G401.6 (cell line): ENCODE measurements at regions not wholly inside any gene's neighbourhood (a gene's known extent, or its start where the extent isn't known, plus 50 kb on each side); places are given as distances from the start of the nearest gene placed in this dataset.

ENCODE experiments used
- FAIRE-seq: peaks from 2 replicates; lab custom pipeline; 2012; peaks lifted over from hg19 to GRCh38; lab: Jason Lieb, UNC

DNA sequence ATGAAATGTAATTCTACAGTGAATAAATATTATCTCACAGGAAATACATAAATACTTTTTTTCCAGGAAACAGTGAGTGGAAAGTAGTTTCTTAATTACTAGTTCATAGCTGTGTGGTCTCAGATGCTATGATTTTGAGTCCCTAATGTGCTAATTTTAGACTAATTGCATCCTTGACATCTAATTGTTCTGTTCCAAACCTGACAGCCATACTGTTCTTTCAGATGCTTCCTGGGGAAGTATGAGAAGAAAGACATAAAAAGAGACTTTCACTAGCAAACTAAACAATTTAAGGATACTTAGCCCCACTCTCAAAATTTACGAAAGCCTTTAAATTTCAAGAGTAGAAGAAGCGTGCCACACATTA lies 350.9 kb upstream of the CDH20 start:
- no peak for FAIRE-seq

DNA sequence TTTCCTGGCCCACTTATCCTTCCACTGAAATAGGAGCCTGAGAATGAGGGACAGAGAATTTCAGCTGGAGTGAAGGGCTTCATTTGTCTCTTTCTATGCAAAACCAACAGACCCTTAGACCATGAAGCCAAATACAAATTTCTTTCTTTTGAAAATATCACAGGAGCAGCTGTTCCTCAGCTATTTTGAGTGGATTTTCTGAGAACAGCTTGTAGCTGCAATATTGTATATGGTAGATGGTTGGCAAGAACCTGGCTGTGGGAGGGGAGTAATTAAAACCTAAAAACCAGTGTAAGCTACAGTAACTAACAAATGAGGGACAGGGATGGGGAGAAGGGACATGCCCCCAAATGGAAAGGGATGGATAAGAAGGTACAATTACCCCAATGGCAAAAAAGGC lies 350.3 kb upstream of the CDH20 start:
- no peak for FAIRE-seq

DNA sequence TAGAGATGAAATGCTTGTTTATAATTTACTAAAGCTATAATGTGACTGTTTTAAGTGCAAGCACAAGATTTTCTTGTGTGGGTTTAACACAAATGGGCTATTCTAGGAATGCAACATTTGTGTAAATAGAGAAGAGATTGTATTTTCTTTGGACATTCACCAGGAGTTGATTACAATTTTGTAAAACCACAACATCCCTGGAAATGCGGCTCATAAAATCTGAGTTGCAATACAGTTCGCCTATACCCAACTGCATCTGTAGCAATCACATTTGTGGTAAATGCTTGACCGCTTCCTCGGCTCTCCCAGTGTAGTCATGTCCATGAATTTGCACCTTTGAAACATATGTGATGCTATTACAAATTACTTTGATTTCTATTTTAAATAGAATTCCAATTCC lies 348.7 kb upstream of the CDH20 start:
- FAIRE-seq, result no peak

DNA sequence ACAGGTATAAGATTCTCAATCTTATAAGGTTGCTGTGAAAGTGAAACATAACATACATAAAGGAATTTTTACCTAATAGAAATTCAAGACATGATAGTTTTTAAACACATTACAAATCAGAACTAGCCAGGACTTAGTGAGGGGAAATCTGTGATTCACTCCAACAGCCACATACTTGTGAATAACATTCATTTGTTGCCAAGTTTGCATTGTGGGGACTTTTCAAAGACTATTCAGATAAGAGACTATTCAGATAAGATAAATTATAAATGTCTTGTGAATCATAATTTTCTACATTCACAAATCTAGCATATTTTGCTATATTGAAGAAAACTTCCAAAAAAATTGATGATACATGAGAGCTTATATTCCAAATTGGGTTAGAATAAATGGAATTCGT lies 345.3 kb upstream of the CDH20 start:
- FAIRE-seq, result no peak

DNA sequence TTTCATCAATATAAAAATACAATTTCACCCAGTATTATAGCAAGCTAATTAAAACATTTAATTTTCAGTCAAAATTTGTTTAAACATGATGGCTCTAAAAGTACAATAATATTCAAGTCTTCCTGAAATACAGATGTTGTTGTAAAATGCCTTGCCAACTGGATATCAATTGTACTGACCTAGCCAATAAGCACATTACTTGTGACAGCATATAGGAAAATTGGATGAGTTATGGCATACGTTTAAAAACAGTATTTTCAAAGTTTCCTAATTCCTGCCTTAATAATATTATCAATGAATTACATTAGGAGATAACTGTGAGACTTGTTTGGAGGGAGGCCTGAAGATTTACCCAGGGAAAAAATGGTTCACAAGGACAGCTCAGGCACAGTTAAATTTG lies 336.9 kb upstream of the CDH20 start:
- FAIRE-seq, result no peak

DNA sequence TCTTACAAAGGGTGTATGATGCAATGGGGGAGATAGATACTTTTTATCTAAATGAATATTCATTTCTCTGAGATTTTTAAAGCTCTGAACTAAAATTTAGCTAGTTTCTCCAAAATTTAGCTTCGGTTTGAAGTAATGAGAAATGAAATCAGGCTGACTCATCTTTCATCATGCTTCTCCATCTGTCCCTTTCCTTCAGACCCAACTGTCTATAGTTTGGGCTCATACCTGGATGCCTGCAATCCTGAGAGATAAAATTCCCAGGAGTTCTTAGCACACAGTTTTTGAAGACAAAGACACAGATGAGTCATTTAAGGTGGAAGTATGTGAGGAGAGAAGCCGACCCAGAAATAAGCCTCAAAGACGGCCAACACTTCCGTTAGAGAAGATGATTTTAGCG lies 336.4 kb upstream of the CDH20 start:
- no peak for FAIRE-seq

DNA sequence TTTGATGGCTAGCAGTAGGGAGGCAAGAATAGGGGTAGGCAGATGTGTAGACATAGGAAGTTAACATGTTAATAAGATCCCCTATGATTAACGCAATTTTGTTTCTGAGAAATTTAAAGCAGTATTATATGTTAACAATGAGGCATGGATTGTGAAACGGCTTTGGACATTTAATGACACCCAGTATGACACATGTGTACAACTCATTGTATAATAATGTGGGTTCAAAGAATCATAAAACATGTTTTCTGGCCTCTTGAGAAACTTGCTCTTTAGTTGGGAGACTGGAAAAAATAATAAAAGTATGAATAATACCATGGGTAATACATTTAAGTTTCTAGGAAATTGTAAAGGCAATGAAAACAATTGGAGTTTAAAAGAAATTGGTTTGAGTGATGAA lies 332.1 kb upstream of the CDH20 start:
- FAIRE-seq, result no peak

DNA sequence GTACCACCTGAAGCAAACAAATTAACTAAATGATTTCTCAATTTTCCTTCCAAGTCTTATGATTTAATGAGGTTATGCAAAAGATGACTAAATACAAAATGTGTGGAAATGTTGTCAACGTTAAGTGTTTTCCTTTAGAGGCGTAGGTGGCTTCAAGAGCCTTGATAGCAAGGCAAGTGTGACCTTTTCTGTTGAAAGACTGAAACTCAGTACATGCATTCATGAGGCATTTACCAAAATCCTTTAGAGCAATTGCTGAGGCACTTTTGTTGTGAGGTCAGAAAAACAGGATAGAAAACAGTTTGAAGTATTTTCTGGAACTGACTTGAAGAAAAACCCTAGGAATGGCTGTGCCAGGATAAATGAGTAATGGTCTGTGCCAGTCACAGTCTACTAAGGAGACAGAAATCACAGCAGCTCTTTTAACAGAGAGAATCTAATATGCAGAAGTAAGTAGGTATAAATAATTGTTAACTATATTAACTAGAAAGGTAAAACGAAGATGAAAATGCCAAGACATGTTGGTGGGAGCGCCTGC lies 326.5 kb upstream of the CDH20 start:
- no peak for FAIRE-seq

DNA sequence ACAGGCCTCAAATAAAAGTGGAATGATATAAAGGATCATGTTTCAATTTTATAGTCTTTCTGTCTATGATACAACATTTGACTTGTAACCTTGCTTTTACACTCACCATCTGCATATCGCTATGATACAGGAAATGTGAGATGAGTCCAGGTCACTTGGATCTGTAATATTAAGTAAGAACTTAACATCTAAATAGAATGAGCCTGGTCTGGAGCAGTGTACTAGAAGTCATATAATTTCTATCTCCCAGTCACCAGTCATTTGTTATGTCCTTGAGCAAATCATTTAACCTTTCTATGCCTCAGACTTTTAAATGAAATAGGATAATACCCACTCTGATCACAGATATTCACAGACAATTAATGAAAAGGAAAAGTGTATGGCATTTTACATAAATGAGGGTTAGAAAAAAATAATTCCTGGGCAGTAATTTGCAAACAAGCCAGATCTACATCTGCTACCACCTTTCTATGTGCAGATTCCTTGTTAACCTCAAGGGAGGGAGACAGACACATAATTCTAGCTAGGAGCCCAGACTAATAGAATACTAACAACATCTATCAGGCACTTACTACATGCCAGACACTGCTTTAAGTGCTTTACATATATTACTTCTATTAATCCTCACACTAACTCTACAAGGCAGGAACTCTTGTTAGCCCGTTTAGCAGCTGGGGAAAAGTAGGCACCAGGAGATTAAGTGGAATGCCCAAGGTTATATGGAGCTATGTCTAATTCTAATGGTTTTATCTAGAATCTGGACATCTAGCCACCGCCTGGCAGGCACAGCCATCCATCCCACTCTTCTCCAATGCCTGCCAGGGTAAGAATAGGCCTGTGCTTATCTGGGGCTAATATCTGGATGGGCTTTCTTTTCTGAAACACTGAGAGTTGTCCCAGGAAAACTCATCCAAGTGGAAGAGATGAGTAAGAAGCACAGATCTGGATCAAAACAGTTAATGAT lies 313.6 kb upstream of the CDH20 start:
- FAIRE-seq, result no peak

DNA sequence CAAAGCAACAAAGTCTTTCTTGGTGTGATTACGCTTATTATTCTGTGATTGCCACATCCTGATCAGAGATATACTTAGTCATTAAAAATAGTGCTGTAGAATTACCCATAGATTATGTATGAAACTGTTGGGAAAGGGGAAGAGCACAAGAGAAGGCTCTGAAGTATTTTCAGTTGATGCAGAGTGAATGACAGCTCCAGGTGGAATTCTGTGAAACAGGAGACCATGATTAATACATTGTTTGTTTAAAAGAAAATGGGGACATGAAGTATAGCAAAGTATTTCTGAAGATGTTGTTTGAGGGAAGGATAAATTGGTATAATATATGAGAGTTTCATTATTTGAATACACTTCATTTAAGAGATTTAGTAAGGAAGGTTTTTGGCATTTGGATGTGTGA lies 307.6 kb upstream of the CDH20 start:
- FAIRE-seq, result no peak

DNA sequence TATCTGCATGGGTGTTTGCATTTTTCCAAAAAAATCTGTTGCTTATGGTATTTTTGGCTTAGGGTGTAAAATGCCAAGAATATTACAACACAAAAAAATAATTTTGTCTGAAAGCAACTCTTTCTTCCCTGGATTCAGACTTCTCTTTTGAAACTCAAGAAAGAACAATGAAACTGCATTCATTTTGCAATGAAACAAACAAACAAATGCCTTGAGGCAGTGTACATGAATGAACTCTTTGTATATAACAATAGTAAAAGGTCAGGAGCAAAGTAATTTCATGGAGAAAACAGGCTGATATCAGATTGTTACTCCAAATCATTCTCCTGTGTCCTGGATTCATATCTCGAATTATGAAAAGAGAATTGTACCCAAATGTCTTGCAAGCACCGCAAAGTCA lies 301.6 kb upstream of the CDH20 start:
- no peak for FAIRE-seq

DNA sequence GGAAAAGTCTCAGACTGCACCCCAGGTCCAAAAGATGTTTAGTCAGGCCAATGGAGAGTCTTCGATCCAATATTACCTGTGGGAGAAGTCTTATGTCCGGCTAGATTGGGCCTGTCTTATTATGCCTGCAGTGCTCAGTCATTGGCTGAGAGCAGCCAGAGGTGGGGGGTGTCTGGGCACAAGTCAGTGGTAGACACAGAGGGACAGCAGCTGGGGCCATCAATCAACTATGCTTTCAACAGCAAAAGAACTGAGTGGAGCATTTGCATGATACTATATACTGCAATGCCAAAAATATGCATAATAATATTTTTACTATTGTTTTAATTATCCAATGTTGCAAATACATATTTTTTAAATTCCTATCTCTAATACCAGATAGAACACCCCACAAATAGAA lies 298.6 kb upstream of the CDH20 start:
- no peak for FAIRE-seq

DNA sequence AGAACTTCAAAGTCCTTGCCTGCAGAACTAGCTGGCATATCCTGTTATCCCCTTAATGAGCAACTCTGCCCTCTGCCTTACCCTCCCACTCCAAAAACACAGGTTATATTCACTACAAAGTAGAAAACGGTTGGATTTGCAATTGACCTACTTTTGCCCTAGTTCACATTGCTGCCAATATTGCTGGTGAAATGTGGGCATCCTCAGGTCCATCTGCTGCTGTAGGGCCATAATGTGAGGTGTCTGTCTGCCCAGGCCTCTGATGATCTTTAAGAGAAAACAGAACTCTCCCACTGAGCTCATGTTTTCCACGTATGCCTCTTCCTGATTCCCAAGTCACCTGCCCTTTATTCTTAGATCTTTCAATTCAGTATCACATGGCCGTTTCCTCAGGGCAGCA lies 294.0 kb upstream of the CDH20 start:
- FAIRE-seq, result no peak

DNA sequence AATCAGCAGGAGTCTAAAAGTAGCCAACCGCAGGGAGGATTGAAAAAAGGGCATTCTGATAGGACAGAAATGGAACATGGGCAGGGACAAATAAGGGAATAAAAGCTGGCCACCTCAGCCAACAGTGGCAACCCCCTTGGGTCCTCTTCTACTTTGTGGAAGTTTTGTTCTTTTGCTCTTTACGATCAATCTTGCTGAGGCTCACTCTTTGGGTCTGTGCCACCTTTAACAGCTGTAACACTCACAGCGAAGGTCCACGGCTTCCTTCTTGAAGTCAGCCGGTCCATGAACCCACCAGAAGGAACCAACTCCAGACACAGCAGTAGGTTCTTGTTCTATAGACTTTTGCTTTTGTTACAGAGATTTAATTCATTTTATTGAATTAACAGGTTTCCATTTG lies 285.4 kb upstream of the CDH20 start:
- no peak for FAIRE-seq

DNA sequence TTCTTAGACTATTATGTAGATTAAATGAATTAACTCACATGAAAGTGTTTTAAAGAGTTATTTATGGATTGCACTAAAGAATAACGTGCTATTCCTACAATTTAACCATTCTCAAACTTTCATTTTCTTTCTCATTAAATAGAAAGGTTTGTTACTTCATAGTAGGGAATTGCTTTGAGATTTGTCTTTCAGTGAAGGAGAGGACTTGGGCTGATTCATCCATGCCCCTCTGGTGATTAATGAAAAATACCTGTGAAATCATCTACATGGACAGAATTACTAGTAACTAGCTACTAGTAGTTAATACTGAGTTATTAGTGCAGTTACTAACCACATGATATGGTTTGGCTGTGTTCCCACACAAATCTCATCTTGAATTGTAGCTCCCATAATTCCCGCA lies 275.8 kb upstream of the CDH20 start:
- FAIRE-seq, result no peak

DNA sequence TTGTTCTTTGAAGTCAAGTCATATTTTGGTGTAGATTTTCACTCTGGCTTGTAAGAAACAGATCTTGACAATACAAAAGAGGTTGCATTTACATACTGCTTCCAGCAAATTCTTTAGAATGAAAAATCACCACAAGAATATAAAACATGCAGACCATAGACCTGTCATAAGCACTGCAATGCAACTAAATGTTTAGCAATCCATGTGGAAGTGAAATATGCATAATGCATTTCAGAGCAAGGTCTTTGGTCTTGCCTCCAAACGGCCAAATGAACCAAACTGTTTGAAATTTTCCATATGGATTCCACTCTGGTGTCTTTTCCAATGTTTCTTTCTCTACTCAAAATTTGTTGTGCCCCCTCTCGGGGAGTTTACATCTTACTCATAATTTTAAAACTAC lies 271.0 kb upstream of the CDH20 start:
- FAIRE-seq, result no peak

DNA sequence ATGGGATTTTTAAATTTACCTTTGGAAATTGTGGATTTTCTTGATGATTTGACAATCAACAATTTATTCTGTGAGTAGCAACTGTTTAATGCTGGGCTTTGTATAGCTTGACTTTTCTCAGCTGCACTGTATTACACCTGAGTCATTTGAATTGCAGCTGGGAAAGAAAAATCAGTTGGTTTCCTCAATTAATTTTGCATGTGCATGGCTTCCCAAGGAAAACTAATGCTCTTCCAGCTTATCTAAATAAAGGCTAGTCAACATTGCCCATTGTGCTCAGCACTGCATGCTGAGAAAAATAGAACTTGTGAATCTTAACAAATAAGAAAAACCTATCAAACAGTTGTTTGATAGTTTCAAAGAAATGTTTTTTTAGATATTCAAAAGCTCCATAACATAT lies 268.3 kb upstream of the CDH20 start:
- no peak for FAIRE-seq

DNA sequence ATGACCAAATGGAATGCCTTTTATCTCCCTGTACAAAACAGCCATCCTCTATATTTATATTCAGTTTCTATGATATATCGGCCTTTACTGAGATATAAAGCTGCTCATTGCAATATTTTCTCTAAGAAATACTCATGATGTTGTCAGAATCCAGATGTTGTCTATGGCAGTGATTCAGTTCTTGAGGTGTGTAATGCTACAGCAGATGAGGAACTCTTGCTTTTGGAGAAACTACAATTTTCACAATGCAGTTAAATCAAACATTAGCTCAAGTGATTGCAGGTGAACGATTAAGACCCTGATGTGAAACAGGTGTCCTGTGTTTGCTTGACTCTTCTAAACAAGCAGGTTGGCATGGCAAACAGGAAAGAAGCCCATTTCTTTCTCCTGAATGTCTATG lies 256.2 kb upstream of the CDH20 start:
- FAIRE-seq, result no peak

DNA sequence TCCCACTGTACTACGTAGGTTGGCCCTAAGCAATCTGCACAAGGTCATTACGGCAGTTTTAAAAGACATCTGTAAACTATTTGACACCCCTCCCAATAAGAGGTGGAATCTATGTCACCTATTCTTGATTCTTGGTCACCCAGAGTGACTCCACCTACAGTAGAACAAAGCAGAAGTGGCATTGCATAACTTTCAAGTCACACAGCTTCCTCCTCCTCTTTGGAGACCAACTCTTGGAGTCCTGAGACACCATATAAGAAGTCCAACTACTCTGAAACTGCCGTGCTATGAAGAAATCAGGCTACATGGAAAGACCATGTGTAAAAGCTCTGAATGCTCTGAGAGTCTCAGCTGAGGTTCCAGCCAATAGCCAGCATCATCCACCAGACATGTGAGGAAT lies 253.5 kb upstream of the CDH20 start:
- no peak for FAIRE-seq

DNA sequence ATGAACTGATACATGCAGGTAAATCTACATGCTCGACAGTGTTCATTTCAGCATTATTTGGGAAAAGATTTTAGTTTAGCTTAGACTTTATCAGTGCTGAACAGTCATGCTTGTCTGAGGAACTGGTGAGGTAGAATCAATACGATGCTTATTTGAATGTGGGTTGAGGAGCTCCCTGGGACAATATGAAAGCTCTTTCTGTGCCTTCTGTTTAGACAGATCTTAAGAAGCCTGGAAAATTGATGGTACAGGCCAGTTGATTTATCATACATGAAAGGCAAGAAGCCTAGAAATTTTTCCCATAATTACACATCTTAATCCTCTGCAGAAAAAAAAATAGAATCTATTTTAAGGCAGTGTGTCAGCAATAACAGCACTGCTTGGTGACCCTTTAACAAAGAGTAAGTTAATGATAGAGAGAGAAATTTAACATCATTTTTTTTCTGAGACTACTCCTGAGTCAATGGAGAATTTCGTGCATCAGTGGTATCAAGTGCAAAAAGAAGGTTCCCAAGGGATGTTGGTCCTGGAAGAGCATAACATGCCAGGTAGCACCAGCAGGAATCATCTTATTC lies 252.2 kb upstream of the CDH20 start:
- no peak for FAIRE-seq

DNA sequence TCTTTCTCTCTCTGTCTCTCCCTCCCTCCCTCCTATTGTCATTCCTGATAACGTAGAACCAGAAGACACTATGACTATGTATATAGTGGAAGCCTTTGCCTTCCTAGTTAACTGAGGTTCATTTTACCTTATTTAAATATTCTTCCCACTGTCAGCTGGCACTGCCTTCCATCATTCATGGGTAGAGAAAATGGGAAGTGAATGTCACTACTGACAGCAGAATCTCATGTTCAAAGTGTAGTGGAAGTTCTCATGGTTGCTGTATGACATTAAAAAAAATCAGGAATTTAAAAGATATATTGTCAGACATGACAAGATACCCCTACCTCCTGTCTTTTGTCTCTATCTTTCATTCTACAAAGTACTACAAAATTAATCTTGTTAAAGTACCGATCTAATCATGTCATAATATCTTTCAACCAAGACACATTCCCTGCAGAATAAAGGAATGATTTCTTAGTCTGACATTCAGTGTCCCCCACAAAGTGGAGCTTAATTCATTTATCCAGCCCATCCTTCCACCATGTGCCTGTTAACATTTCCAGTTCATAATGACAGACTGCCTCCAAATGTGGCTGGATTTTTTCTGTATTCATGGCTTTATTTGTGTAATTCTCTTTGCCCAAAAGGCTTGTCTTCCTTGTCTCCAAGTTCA lies 250.1 kb upstream of the CDH20 start:
- FAIRE-seq, result no peak

DNA sequence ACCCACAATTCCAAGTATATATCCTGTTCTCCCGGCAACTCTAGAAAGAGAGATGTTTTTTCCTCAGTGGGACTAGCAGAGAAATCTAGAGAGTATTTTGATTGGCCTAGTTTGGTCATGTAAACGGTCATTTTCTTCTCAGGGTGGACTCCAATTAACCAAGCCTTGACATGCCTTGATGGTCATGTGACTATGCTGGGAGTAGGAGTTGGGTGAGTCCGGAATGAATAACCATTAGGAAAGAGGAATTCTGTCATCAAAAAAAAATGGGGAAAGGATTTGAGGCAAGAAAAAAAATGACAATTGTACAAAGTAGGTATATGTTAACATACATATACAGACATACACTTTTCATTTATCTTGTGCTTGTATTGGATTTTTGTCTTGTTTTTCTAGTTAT lies 248.2 kb upstream of the CDH20 start:
- no peak for FAIRE-seq

DNA sequence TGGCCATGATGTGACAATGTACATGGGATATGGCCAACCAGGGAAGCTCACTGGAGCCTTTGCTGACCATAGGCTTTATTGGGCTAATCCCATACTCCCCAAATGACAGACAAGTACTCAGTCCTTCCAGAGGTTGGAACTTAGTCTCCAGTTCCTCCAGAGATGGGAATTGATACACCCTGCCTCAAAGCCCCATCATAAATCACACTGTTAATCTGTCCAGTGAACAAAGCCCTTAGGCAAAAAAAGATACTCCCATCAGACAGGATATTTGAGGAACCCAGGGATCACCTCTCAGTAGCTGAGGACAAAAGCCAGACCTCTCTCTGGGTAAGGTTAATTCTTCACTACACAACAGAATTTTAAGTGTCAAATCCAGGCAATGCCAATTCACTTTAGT lies 247.5 kb upstream of the CDH20 start:
- FAIRE-seq, result no peak
